Endothelial cell of umbilical vein (primary cell): ENCODE measurements at regions not wholly inside any gene's neighbourhood (a gene's known extent, or its start where the extent isn't known, plus 50 kb on each side); places are given as distances from the start of the nearest gene placed in this dataset.

Source experiments
- BruUV-seq: library from RNA; stranded (reverse); fragments of 400-500 nt; replicated peaks from 2 replicates; lab custom pipeline; 2021; lab: Mats Ljungman, UMichigan
- CTCF ChIA-PET: fragments of 300-600, 350-600 bp; sonication (Branson Sonifier 250); formaldehyde crosslinking; loops from one replicate; lab custom pipeline; 2021; ENCODE audit warnings: antibody characterized with exemption, inconsistent platforms; lab: Charles Lee
- POLR2A ChIA-PET: fragments of 300-600, 350-600 bp; sonication (Branson Sonifier 250); formaldehyde crosslinking; loops from one replicate; lab custom pipeline; 2021; ENCODE audit warnings: antibody characterized with exemption, inconsistent platforms; lab: Charles Lee
- DNase-seq: peaks from one replicate; pipeline ENCODE4 v3.0.0-alpha.2; 2011; ENCODE audit warnings: low read depth, low spot score
- FAIRE-seq: peaks from 2 replicates; lab custom pipeline; 2011; peaks lifted over from hg19 to GRCh38; lab: Jason Lieb, UNC
- H2AFZ ChIP-seq: 2 replicates; pipeline ENCODE4 v1.6.0; 2012; ENCODE audit warnings: low read depth, low read length, control low read depth, inconsistent platforms
- H3K27ac ChIP-seq: 2 replicates; pipeline ENCODE4 v1.5.1; 2011; ENCODE audit warnings: low read depth, mild to moderate bottlenecking, control low read depth, low read length, moderate library complexity; ENCODE audit not compliant: insufficient read depth
- H3K27me3 ChIP-seq, 2 experiments: 2 replicates each; pipeline versions ENCODE4 v1.6.0 to v1.6.1; 2011; ENCODE audit warnings: low read length in 2 of 2, mixed read lengths in 1 of 2; ENCODE audit not compliant: control insufficient read depth in 2 of 2, insufficient read depth in 2 of 2
- H3K36me3 ChIP-seq, 2 experiments: 2 replicates in 1 of 2; 3 replicates in 1 of 2; pipeline ENCODE4 v1.5.1; 2011; ENCODE audit warnings: low read length in 2 of 2, mild to moderate bottlenecking in 1 of 2, moderate library complexity in 1 of 2; ENCODE audit not compliant: control insufficient read depth in 2 of 2, insufficient read depth in 2 of 2; ENCODE audit errors: extremely low read depth in 1 of 2
- H3K4me1 ChIP-seq: 3 replicates; pipeline ENCODE4 v1.5.1; 2011; ENCODE audit warnings: mild to moderate bottlenecking, low read length; ENCODE audit not compliant: control insufficient read depth, insufficient read depth; ENCODE audit errors: extremely low read depth
- H3K4me2 ChIP-seq: 2 replicates; pipeline ENCODE4 v1.6.1; 2011; ENCODE audit warnings: low read length, control low read depth, mixed read lengths; ENCODE audit not compliant: insufficient read depth
- H3K4me3 ChIP-seq, 3 experiments: fragments of 200-600 bp in 1 of 3; sonication (generic), shearing (Covaris generic) in 1 of 3; replicated peaks in 1 of 3; 2 replicates each; pipeline ENCODE4 v1.5.1; 2011 to 2016; ENCODE audit warnings: control low read depth in 3 of 3, low read length in 3 of 3, mild to moderate bottlenecking in 2 of 3, inconsistent platforms in 1 of 3, low read depth in 1 of 3, moderate library complexity in 1 of 3; ENCODE audit not compliant: insufficient read depth in 1 of 3
- H3K79me2 ChIP-seq: 2 replicates; pipeline ENCODE4 v1.6.0; 2012; ENCODE audit warnings: low read length, inconsistent platforms; ENCODE audit not compliant: control insufficient read depth, insufficient read depth
- H3K9ac ChIP-seq: replicated peaks from 2 replicates; pipeline ENCODE3; 2011; ENCODE audit warnings: low read length, control low read depth; ENCODE audit not compliant: insufficient read depth; ENCODE audit errors: extremely low read depth
- H3K9me1 ChIP-seq: replicated peaks from 3 replicates; pipeline ENCODE4 v1.6.0; 2011; ENCODE audit warnings: mild to moderate bottlenecking, low read length; ENCODE audit not compliant: control insufficient read depth, insufficient read depth; ENCODE audit errors: extremely low read depth
- H3K9me3 ChIP-seq: replicated peaks from 2 replicates; pipeline ENCODE4 v1.5.1; 2012; ENCODE audit warnings: low read length, inconsistent platforms; ENCODE audit not compliant: control insufficient read depth, insufficient read depth
- H4K20me1 ChIP-seq: replicated peaks from 2 replicates; pipeline ENCODE3; 2011; ENCODE audit warnings: mild to moderate bottlenecking, low read length; ENCODE audit not compliant: control insufficient read depth, insufficient read depth; ENCODE audit errors: extremely low read depth
- EZH2 ChIP-seq: IDR thresholded peaks from 2 replicates; pipeline ENCODE4 v1.6.1; 2012; ENCODE audit warnings: borderline replicate concordance, low read depth, mild to moderate bottlenecking, moderate library complexity, low read length, inconsistent platforms; ENCODE audit not compliant: severe bottlenecking
- JUN ChIP-seq: IDR thresholded peaks from 2 replicates; pipeline ENCODE4 v1.6.1; 2011; ENCODE audit warnings: borderline replicate concordance, low read depth; ENCODE audit not compliant: insufficient read length, insufficient read depth
- MYC ChIP-seq: IDR thresholded peaks from one replicate; pipeline ENCODE4 v1.6.1; 2011; ENCODE audit warnings: mild to moderate bottlenecking, low read depth, low read length
- POLR2A ChIP-seq: IDR thresholded peaks from 2 replicates; pipeline ENCODE4 v1.6.1; 2012; ENCODE audit warnings: low read depth, mild to moderate bottlenecking, control low read depth, low read length
- POLR2AphosphoS5 ChIP-seq: IDR thresholded peaks from 2 replicates; pipeline ENCODE4 v1.6.1; 2012; ENCODE audit warnings: low read depth, mild to moderate bottlenecking, control low read depth, low read length, moderate library complexity; ENCODE audit not compliant: insufficient read depth
- dilution Hi-C: fragments of 300-500 bp; cut with MboI; formaldehyde crosslinking; loops from one replicate; pipeline ENCODE4 v1.15.0; 2019; ENCODE audit warnings: low sequenced_read_pairs; ENCODE audit not compliant: extremely low pct_ligation_motif_present
- intact Hi-C: fragments of 100-400 bp; cut with micrococcal nuclease; formaldehyde crosslinking; loops from one replicate; pipeline ENCODE4 v1.10.0; 2022

DNA sequence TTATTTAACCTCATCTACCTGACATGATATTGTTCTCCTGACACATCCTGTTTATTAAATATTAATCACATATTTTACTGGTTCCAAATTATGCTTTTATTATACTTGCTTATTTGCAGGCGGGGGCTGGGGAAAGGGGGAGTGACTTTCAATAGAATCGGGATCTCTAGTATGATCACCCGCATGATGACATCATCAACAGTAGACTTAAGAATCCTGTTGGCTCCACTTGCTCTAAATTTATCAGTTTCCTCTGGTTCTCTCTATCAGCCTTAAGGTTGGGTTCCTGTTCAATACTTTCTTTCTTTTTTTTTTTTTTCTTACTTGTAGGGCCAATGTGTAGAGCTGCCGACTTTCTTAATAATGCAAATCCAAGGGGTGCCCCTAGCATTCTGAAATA is 317.5 kb downstream of the BCHE start:
- FAIRE-seq = no peak
- intact Hi-C loops = no loop called here
- TF ChIP-seq POLR2A (no peak), POLR2AphosphoS5 (no peak), JUN (peak; percentile 7)

DNA sequence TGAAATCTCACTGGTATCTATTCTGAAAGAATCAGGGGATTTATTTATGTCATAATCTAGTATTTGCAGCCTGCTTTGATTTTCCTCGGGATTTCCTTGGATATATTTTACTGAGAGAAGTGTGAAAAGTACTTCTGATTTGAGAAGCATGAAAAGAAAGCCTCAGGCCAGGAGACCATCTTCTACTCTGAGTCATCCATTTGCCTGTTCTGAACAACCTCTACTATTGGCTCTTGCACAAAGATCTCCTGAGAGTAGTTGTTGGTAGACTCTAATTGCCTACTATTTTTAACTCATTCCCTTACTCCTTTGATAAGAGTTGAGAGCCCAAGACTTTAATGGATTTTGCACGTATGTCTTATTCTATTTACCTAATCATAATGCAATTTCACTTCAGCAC is 318.9 kb downstream of the BCHE start:
- H3K9me1 ChIP-seq = no peaks in the 10 kb centered on the region
- H3K79me2 ChIP-seq = no peaks in the 10 kb centered on the region
- intact Hi-C loops (no loop called here), dilution Hi-C loops (no loop called here)
- TF ChIP-seq EZH2 = no peak
- TF ChIP-seq JUN = no peak
- TF ChIP-seq MYC = no peak
- BruUV-seq = no TSS peak
- CTCF ChIA-PET = no interaction called here
- no peak overlapping the region for H3K4me3 ChIP-seq
- H3K27me3 ChIP-seq = no peaks in the 10 kb centered on the region
- POLR2A ChIA-PET = no interaction called here
- no peaks in the 10 kb centered on the region for H3K36me3 ChIP-seq
- no peak overlapping the region for H3K4me2 ChIP-seq
- FAIRE-seq = no peak
- H2AFZ ChIP-seq = no peak overlapping the region
- no peak for DNase-seq
- H3K4me1 ChIP-seq = no peaks in the 10 kb centered on the region
- no peak overlapping the region for H3K27ac ChIP-seq
- no peaks in the 10 kb centered on the region for H4K20me1 ChIP-seq
- no peaks in the 10 kb centered on the region for H3K9me3 ChIP-seq
- H3K9ac ChIP-seq = no peak overlapping the region

More for the DNA sequence above, 317.5 kb downstream of the BCHE start:
- Histone ChIP-seq H3K9me1 (no peaks in the 10 kb centered on the region), H3K36me3 (no peaks in the 10 kb centered on the region), H3K9ac (no peak overlapping the region), H3K27me3 (no peaks in the 10 kb centered on the region), H2AFZ (no peak overlapping the region), H3K4me1 (no peaks in the 10 kb centered on the region), H3K9me3 (peaks cover 2% of the 10 kb centered on the region), H3K27ac (no peak overlapping the region), H3K4me2 (no peak overlapping the region), H3K4me3 (no peak overlapping the region), H3K79me2 (no peaks in the 10 kb centered on the region), H4K20me1 (no peaks in the 10 kb centered on the region)
- dilution Hi-C loops = no loop called here
- ChIA-PET POLR2A (no interaction called here), CTCF (no interaction called here)
- no TSS peak for BruUV-seq
- DNase-seq = no peak
